SK-N-SH (cell line): ENCODE measurements at regions not wholly inside any gene's neighbourhood (a gene's known extent, or its start where the extent isn't known, plus 50 kb on each side); places are given as distances from the start of the nearest gene placed in this dataset.

Experiments
- CTCF ChIA-PET: fragments of 300-600, 350-600 bp; formaldehyde crosslinking; extraction: SDS; loops from one replicate; lab custom pipeline; 2021; lab: Yijun Ruan, JAX
- POLR2A ChIA-PET: fragments of 350-600 bp; sonication (Branson Sonifier 250); formaldehyde crosslinking; extraction: SDS; loops from one replicate; lab custom pipeline; 2020; ENCODE audit warnings: antibody characterized with exemption, inconsistent platforms; lab: Yijun Ruan, JAX
- DNase-seq: peaks from one replicate; pipeline ENCODE4 v3.0.0; 2012
- H2AFZ ChIP-seq: fragments of 200-600 bp; sonication (generic); 2 replicates; pipeline ENCODE4 v1.8.1; 2016; ENCODE audit warnings: antibody characterized with exemption, mild to moderate bottlenecking, low read depth
- H3F3A ChIP-seq: fragments of 200-600 bp; sonication (generic); replicated peaks from 2 replicates; pipeline ENCODE3; 2016; ENCODE audit warnings: antibody characterized with exemption, mild to moderate bottlenecking; ENCODE audit not compliant: insufficient read depth
- H3K27ac ChIP-seq, 2 experiments: fragments of 200-500 bp in 1 of 2; fragments of 200-600 bp in 1 of 2; sonication (Bioruptor generic) in 1 of 2; sonication (generic), shearing (Covaris generic) in 1 of 2; 2 replicates each; pipeline versions ENCODE4 v1.5.1 to v1.6.1; 2014 to 2016; ENCODE audit warnings: low read depth in 2 of 2, inconsistent platforms in 1 of 2, low read length in 1 of 2, mild to moderate bottlenecking in 1 of 2, mixed read lengths in 1 of 2
- H3K27me3 ChIP-seq: fragments of 200-600 bp; sonication (generic), shearing (Covaris generic); 2 replicates; pipeline ENCODE4 v1.6.1; 2016; ENCODE audit warnings: mixed run types; ENCODE audit not compliant: insufficient read depth
- H3K36me3 ChIP-seq, 2 experiments: fragments of 200-500 bp in 1 of 2; fragments of 200-600 bp in 1 of 2; sonication (Bioruptor generic) in 1 of 2; sonication (generic) in 1 of 2; replicated peaks in 1 of 2; 2 replicates each; pipeline versions ENCODE3 to v1.5.1; 2014 to 2016; ENCODE audit warnings: low read length in 1 of 2, mild to moderate bottlenecking in 1 of 2; ENCODE audit not compliant: insufficient read depth in 2 of 2, control insufficient read depth in 1 of 2
- H3K4me1 ChIP-seq, 2 experiments: fragments of 200-500 bp in 1 of 2; fragments of 200-600 bp in 1 of 2; sonication (Bioruptor generic) in 1 of 2; sonication (generic), shearing (Covaris generic) in 1 of 2; 2 replicates each; pipeline versions ENCODE4 v1.5.1 to v1.6.1; 2014 to 2016; ENCODE audit warnings: low read depth in 1 of 2, low read length in 1 of 2, mixed run types in 1 of 2; ENCODE audit not compliant: insufficient read depth in 2 of 2, control insufficient read depth in 1 of 2
- H3K4me2 ChIP-seq: fragments of 200-600 bp; sonication (generic), shearing (Covaris generic); 2 replicates; pipeline ENCODE4 v1.6.1; 2017; ENCODE audit warnings: mixed run types
- H3K4me3 ChIP-seq, 2 experiments: fragments of 200-500 bp in 1 of 2; fragments of 200-600 bp in 1 of 2; sonication (Bioruptor generic) in 1 of 2; sonication (generic), shearing (Covaris generic) in 1 of 2; 2 replicates each; pipeline versions ENCODE4 v1.5.1 to v1.8.1; 2014 to 2016; ENCODE audit warnings: low read depth in 2 of 2, inconsistent platforms in 1 of 2, low read length in 1 of 2, mild to moderate bottlenecking in 1 of 2, mixed read lengths in 1 of 2, moderate library complexity in 1 of 2
- H3K79me2 ChIP-seq: fragments of 200-600 bp; sonication (generic); 2 replicates; pipeline ENCODE4 v1.8.1; 2017; ENCODE audit warnings: mild to moderate bottlenecking; ENCODE audit not compliant: insufficient read depth
- H3K9ac ChIP-seq: fragments of 200-600 bp; sonication (generic); 2 replicates; pipeline ENCODE4 v1.6.1; 2017; ENCODE audit warnings: mixed run types
- H3K9me2 ChIP-seq: fragments of 200-600 bp; sonication (generic); 2 replicates; pipeline ENCODE4 v1.6.1; 2017; ENCODE audit warnings: mixed run types
- H3K9me3 ChIP-seq: fragments of 200-600 bp; sonication (generic); 2 replicates; pipeline ENCODE4 v1.6.1; 2017; ENCODE audit warnings: mixed run types, mild to moderate bottlenecking, moderate library complexity
- H4K20me1 ChIP-seq: fragments of 200-600 bp; sonication (generic); 2 replicates; pipeline ENCODE4 v1.6.1; 2017; ENCODE audit warnings: mild to moderate bottlenecking, mixed run types; ENCODE audit not compliant: insufficient read depth
- CHD2 ChIP-seq: fragments of 150-350 bp; IDR thresholded peaks from 2 replicates; pipeline ENCODE4 v1.6.1; 2018; ENCODE audit warnings: low read length; ENCODE audit not compliant: partially characterized antibody
- CTCF ChIP-seq: fragments of 200-600 bp; sonication (generic); IDR thresholded peaks from 2 replicates; pipeline ENCODE4 v1.6.1; 2017; ENCODE audit warnings: antibody characterized with exemption, mild to moderate bottlenecking, moderate library complexity
- ELF1 ChIP-seq: IDR thresholded peaks from 2 replicates; pipeline ENCODE4 v1.4.0; 2012
- EZH2phosphoT487 ChIP-seq: fragments of 200-600 bp; sonication (generic); IDR thresholded peaks from 2 replicates; pipeline ENCODE4 v1.6.1; 2017; ENCODE audit warnings: low read depth, mixed run types, mild to moderate bottlenecking, antibody characterized with exemption, moderate library complexity, borderline replicate concordance
- FOXJ3 ChIP-seq: sonication (generic); formaldehyde crosslinking; IDR thresholded peaks from 2 replicates; pipeline ENCODE4 v1.5.1; 2020; ENCODE audit warnings: mild to moderate bottlenecking, missing genetic modification reagents
- FOXM1 ChIP-seq: IDR thresholded peaks from 2 replicates; pipeline ENCODE4 v1.4.0; 2012; ENCODE audit warnings: low read depth, mild to moderate bottlenecking
- GATA2 ChIP-seq: sonication (generic); formaldehyde crosslinking; IDR thresholded peaks from 2 replicates; pipeline ENCODE4 v1.5.0; 2020; ENCODE audit warnings: mild to moderate bottlenecking, missing genetic modification reagents
- MAX ChIP-seq: IDR thresholded peaks from 2 replicates; pipeline ENCODE4 v1.4.0; 2012; ENCODE audit warnings: low read depth
- MEF2A ChIP-seq: IDR thresholded peaks from 2 replicates; pipeline ENCODE4 v1.4.0; 2012; ENCODE audit warnings: low read depth, borderline replicate concordance
- RAD21 ChIP-seq: IDR thresholded peaks from 2 replicates; pipeline ENCODE4 v1.6.1; 2012; ENCODE audit warnings: mild to moderate bottlenecking, low read length
- RCOR1 ChIP-seq: fragments of 150-350 bp; IDR thresholded peaks from 2 replicates; pipeline ENCODE4 v1.6.1; 2017; ENCODE audit warnings: antibody characterized with exemption, low read length
- REST ChIP-seq: IDR thresholded peaks from 2 replicates; pipeline ENCODE4 v1.6.1; 2012; ENCODE audit warnings: mild to moderate bottlenecking, low read depth, low read length, moderate library complexity
- RXRA ChIP-seq: IDR thresholded peaks from 2 replicates; pipeline ENCODE4 v1.4.0; 2012; ENCODE audit warnings: low read depth, mild to moderate bottlenecking, borderline replicate concordance
- SMC3 ChIP-seq: IDR thresholded peaks from 2 replicates; pipeline ENCODE4 v1.6.1; 2012; ENCODE audit warnings: low read depth, low read length, improper control_type of control experiment
- USF1 ChIP-seq: IDR thresholded peaks from 2 replicates; pipeline ENCODE4 v1.4.0; 2012; ENCODE audit warnings: low read depth, borderline replicate concordance
- YY1 ChIP-seq: IDR thresholded peaks from 2 replicates; pipeline ENCODE4 v1.4.0; 2012; ENCODE audit warnings: low read depth, mild to moderate bottlenecking
- ZBTB33 ChIP-seq: IDR thresholded peaks from 2 replicates; pipeline ENCODE4 v1.4.0; 2012; ENCODE audit warnings: low read depth, borderline replicate concordance
- TF ChIP-seq, protein P1 (sequence below): fragments of 150-350 bp; IDR thresholded peaks from 2 replicates; pipeline ENCODE4 v1.6.1; 2016; ENCODE audit warnings: mild to moderate bottlenecking, low read depth, low read length

DNA sequence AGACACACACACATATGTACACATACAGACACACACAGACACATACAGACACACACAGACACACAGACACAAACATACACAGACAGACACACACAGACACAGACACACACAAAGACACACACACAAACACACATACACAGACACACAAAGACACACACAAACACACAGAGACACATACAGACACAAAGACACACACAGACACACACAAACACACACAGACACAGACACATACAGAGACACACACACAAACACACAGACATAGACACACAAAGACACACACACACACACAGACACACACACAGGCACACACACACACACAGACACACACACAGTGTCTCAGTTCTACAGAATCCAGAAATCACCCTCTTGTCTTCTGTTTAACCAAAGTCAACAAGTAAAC, 280.7 kb downstream of the ASMT start:
- H3K9me3 ChIP-seq = no peaks in the 10 kb centered on the region
- H3K9me2 ChIP-seq = no peaks in the 10 kb centered on the region
- H3K4me2 ChIP-seq = no peak overlapping the region
- CTCF ChIA-PET = no interaction called here
- H3K27ac ChIP-seq = no peak overlapping the region
- H2AFZ ChIP-seq = no peak overlapping the region
- no peaks in the 10 kb centered on the region for H3K36me3 ChIP-seq
- no peak overlapping the region for H3K9ac ChIP-seq
- H4K20me1 ChIP-seq = no peaks in the 10 kb centered on the region
- no peaks in the 10 kb centered on the region for H3K79me2 ChIP-seq
- no peaks in the 10 kb centered on the region for H3K4me1 ChIP-seq
- H3K4me3 ChIP-seq = no peak overlapping the region
- H3F3A ChIP-seq = no peaks in the 10 kb centered on the region
- H3K27me3 ChIP-seq = no peaks in the 10 kb centered on the region; the same call in 1 of the 2 replicates
- POLR2A ChIA-PET = no interaction called here
- DNase-seq = no peak
- TF ChIP-seq RXRA = no peak
- no peak for TF ChIP-seq EZH2phosphoT487
- no peak for TF ChIP-seq RAD21
- TF ChIP-seq ZBTB33 = no peak
- TF ChIP-seq MAX = no peak
- TF ChIP-seq YY1 = no peak
- no peak for TF ChIP-seq CTCF
- TF ChIP-seq FOXM1 = no peak
- no peak for TF ChIP-seq ELF1
- no peak for TF ChIP-seq MEF2A
- no peak for TF ChIP-seq REST
- no peak for TF ChIP-seq SMC3
- TF ChIP-seq, protein P1, sequence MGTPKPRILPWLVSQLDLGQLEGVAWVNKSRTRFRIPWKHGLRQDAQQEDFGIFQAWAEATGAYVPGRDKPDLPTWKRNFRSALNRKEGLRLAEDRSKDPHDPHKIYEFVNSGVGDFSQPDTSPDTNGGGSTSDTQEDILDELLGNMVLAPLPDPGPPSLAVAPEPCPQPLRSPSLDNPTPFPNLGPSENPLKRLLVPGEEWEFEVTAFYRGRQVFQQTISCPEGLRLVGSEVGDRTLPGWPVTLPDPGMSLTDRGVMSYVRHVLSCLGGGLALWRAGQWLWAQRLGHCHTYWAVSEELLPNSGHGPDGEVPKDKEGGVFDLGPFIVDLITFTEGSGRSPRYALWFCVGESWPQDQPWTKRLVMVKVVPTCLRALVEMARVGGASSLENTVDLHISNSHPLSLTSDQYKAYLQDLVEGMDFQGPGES = no peak
- TF ChIP-seq CHD2 = no peak
- no peak for TF ChIP-seq FOXJ3 (CRISPR knock-in tag)
- TF ChIP-seq RCOR1 = no peak
- no peak for TF ChIP-seq USF1
- TF ChIP-seq GATA2 (CRISPR knock-in tag) = no peak
